ENCODE measurements at regions not wholly inside any gene's neighbourhood (a gene's known extent, or its start where the extent isn't known, plus 50 kb on each side); places are given as distances from the start of the nearest gene placed in this dataset.

DNA sequence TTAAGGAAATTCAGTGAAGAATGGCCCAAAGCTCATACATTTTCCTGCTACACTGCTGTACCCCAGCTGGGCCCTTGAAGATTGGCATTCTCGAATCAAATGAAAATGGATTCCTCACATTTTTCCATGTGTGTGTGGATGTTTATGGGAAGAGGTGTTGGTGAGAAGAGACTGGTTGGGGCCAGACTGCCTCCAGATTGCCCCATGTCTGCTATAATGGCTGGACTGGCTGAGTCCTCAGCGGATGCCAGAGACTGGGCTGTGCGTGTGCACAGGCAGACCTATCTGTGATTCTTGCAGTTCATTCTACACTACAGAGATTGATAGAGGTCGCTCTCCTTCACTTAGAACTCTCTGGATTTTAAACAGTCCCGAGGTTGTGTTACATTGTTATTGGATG is 183.6 kb upstream of the GDF10 start:
- Mint-ChIP-seq H3K4me3 (no peak overlapping the region), H3K36me3 (ENCODE audit: low read depth) (no peaks in the 10 kb centered on the region), H3K9me3 (no peaks in the 10 kb centered on the region), H3K4me1 (no peaks in the 10 kb centered on the region), H3K27ac (no peak overlapping the region), H3K27me3 (peaks cover 12% of the 10 kb centered on the region)
- TF ChIP-seq, protein P1, sequence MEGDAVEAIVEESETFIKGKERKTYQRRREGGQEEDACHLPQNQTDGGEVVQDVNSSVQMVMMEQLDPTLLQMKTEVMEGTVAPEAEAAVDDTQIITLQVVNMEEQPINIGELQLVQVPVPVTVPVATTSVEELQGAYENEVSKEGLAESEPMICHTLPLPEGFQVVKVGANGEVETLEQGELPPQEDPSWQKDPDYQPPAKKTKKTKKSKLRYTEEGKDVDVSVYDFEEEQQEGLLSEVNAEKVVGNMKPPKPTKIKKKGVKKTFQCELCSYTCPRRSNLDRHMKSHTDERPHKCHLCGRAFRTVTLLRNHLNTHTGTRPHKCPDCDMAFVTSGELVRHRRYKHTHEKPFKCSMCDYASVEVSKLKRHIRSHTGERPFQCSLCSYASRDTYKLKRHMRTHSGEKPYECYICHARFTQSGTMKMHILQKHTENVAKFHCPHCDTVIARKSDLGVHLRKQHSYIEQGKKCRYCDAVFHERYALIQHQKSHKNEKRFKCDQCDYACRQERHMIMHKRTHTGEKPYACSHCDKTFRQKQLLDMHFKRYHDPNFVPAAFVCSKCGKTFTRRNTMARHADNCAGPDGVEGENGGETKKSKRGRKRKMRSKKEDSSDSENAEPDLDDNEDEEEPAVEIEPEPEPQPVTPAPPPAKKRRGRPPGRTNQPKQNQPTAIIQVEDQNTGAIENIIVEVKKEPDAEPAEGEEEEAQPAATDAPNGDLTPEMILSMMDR (IDR thresholded peaks at IDR 0.05), result no peak
- intact Hi-C loops (cut with micrococcal nuclease), result no loop called here
- ATAC-seq (ENCODE audit: low read depth) (no peak), DNase-seq (no peak)
- ChIA-PET CTCF (no interaction called here), POLR2A (no interaction called here)

DNA sequence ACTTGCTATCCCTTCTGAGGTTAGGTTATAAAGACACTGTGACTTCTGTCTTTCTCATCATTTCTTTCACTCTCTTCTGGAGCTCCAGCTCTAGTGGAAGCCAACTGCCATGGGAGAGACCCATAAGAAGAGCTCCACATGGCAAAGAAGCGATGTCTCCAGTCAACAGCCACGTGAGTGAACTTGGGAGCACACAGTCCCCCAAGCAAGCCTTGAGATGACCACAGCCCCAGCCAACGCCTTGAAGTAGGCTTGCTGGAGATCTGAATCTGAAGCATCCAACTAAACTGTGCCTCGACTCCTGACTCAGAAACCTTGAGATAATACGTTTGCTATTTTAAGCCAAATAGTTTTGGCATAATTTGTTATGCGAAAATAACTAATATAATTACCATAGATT is 181.7 kb upstream of the GDF10 start:
- DNase-seq (no peak), ATAC-seq (ENCODE audit: low read depth) (no peak)
- intact Hi-C loops (cut with micrococcal nuclease), result no loop called here
- Mint-ChIP-seq H3K4me3 (no peak overlapping the region), H3K27me3 (peaks cover 10% of the 10 kb centered on the region), H3K36me3 (ENCODE audit: low read depth) (no peaks in the 10 kb centered on the region), H3K9me3 (no peaks in the 10 kb centered on the region), H3K4me1 (no peaks in the 10 kb centered on the region), H3K27ac (no peak overlapping the region)
- POLR2A ChIA-PET, result no interaction called here
- TF ChIP-seq, protein P1 (IDR thresholded peaks at IDR 0.05), result no peak
- CTCF ChIA-PET, result no interaction called here

DNA sequence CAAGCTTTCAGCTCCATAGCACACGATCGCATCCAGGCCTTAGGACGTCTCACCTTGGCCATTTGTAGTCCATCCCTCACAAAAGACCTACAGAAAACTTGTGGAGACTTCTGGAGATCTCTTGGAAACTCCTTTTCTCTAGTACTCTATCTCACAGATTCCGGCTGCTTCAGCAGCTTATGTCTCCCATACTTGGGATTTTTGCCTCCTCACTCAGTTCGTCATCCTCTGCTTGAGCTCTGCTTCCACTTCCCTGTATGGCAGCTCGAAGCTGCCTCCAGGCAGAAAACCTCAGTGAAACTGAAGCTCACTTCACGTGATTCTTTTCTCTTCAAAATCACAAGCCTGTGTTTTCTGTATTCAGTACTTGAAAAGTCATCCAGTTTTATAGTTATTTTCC is 178.7 kb upstream of the GDF10 start:
- TF ChIP-seq, protein P1 (IDR thresholded peaks at IDR 0.05), result no peak
- ATAC-seq (ENCODE audit: low read depth) (no peak), DNase-seq (no peak)
- ChIA-PET POLR2A (no interaction called here), CTCF (no interaction called here)
- intact Hi-C loops (cut with micrococcal nuclease), result no loop called here
- H3K9me3 Mint-ChIP-seq, result no peaks in the 10 kb centered on the region
- no peaks in the 10 kb centered on the region for H3K4me1 Mint-ChIP-seq
- peaks cover 15% of the 10 kb centered on the region for H3K27me3 Mint-ChIP-seq
- H3K27ac Mint-ChIP-seq, result no peak overlapping the region
- H3K4me3 Mint-ChIP-seq, result no peak overlapping the region
- H3K36me3 Mint-ChIP-seq (ENCODE audit: low read depth), result no peaks in the 10 kb centered on the region

DNA sequence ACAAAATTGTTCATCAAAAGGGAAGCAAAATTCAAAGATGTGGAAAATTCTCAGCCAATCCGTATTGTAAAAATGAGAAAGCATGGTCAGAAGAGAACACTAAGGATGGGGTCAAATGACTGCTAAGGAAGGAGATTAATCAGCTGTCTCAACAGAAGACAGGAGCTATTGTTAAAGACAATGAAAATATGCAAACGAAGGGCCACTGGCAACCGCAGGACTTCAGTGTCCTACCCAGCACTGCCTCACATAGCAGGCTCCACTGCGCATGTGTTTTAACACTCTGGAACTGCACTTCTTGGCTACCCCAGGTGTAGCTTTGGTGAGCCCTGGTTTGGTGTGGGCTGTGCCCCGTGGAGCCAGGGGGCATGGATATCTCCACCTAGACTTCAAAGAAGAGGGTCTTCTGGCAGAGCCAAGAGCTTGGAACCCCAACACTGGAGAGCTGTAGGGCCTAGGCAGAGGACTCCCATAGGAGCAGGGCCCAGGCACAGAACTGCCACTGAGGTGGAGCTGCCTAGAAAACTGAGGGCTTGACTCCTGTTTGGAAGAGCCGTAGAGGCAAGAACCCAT is 176.2 kb upstream of the GDF10 start:
- DNase-seq (no peak), ATAC-seq (ENCODE audit: low read depth) (no peak)
- Mint-ChIP-seq H3K27me3 (peaks cover 11% of the 10 kb centered on the region), H3K27ac (no peak overlapping the region), H3K4me1 (no peaks in the 10 kb centered on the region), H3K36me3 (ENCODE audit: low read depth) (no peaks in the 10 kb centered on the region), H3K4me3 (no peak overlapping the region), H3K9me3 (no peaks in the 10 kb centered on the region)
- POLR2A ChIA-PET, result no interaction called here
- CTCF ChIA-PET, result no interaction called here
- intact Hi-C loops (cut with micrococcal nuclease), result no loop called here
- TF ChIP-seq, protein P1 (IDR thresholded peaks at IDR 0.05), result no peak

DNA sequence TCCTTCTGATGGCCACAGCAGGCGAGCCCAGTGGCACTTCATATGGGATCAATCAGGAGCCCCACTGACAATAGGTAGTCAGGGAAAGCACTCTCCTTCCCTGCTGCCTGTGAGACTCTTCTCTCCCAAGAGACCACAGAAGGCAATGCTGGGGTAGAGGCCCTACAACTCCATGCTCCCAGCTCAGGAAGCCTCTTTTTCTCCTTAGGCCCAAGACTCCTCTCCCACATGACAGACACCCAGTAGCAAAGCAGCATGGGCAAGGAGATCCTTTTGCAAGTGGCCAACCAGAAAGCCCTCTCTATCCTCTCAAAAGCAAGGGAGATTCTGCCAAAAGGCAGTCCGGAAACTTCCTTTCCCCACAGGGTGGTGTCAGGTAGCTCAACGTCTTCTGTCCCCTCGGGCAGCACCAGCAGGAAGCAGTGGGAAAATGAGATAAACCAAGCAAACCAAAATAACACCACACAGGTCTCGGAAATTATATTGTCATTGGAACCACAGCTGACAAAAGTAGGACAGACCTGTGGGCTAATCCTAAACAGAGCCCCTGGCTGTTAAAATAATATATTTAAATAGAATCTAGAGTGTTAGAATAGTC is 172.7 kb upstream of the GDF10 start:
- TF ChIP-seq, protein P1 (IDR thresholded peaks at IDR 0.05), result no peak
- peaks cover 6% of the 10 kb centered on the region for H3K27me3 Mint-ChIP-seq
- CTCF ChIA-PET, result no interaction called here
- ATAC-seq (ENCODE audit: low read depth) (no peak), DNase-seq (no peak)
- no peak overlapping the region for H3K27ac Mint-ChIP-seq
- H3K4me3 Mint-ChIP-seq, result no peak overlapping the region
- no peaks in the 10 kb centered on the region for H3K9me3 Mint-ChIP-seq
- no peaks in the 10 kb centered on the region for H3K4me1 Mint-ChIP-seq
- intact Hi-C loops (cut with micrococcal nuclease), result no loop called here
- POLR2A ChIA-PET, result no interaction called here
- H3K36me3 Mint-ChIP-seq (ENCODE audit: low read depth), result no peaks in the 10 kb centered on the region

All from activated B cell treated with CpG ODN at 0.5 μM for 24 hours (primary cell).